ENCODE measurements at regions not wholly inside any gene's neighbourhood (a gene's known extent, or its start where the extent isn't known, plus 50 kb on each side); places are given as distances from the start of the nearest gene placed in this dataset.
"Not testable (repeated sequence)": the region's sequence is repeated elsewhere in the genome, so short reads cannot be mapped to it uniquely, and the experiment has no call there.

DNA sequence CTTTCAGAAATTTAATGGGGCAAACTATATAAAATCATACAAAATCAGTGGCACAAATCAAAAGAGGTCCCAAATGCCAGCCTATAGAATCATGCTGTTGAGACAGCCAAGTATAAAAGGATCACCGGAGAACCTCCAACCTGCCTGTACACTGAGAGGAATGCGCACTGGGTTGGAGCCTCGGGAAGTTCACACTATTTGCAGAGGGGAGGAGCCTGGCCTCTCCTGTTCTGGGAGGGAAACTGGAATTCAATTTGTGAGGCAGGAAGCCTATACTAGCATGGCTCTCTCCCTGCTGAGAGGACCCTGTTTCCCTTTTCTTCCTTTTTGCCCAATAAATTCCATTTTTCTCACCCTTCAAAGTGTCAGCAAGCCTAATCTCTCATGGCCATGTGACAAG lies 406.0 kb downstream of the HINT1 start:
- H3K4me3 Mint-ChIP-seq = no peak overlapping the region
- H3K9me3 Mint-ChIP-seq = no peaks in the 10 kb centered on the region
- DNase-seq (no peak), ATAC-seq (replicated peaks) (no peak)
- no peak overlapping the region for H3K27ac Mint-ChIP-seq
- H3K4me1 Mint-ChIP-seq (ENCODE audit: low read depth in 2 of 2) = no peaks in the 10 kb centered on the region
- no peaks in the 10 kb centered on the region for H3K36me3 Mint-ChIP-seq (ENCODE audit: insufficient read depth)
- H3K27me3 Mint-ChIP-seq = no peaks in the 10 kb centered on the region

- no peak for DNase-seq
- Mint-ChIP-seq H3K36me3 (ENCODE audit: insufficient read depth) (no peaks in the 10 kb centered on the region), H3K4me3 (no peak overlapping the region), H3K4me1 (ENCODE audit: low read depth in 2 of 2) (no peaks in the 10 kb centered on the region), H3K9me3 (no peaks in the 10 kb centered on the region), H3K27me3 (peaks cover 14 to 26% of the 10 kb centered on the region in 2 donors), H3K27ac (no peak overlapping the region)
- no peak for ATAC-seq (replicated peaks)
Observed at GRCh38 chr5:130747556-130747955, 417.5 kb downstream of the HINT1 start.

DNA sequence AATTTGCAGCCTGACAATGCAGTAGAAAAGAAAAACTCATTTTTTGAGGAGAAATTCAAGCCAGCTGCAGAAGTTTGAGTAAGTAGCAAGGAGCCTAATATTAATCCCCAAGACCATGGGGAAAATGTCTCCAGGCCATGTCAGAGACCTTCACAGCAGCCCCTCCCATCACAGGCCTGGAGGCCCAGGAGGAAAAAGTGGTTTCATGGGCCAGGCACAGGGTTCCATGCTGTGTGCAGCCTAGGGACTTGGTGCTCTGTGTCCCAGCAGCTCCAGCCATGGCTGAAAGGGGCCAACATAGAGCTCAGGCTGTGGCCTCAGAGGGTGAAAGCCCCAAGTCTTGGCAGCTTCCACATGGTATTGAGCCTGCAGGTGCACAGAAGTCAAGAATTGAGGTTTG lies 418.4 kb downstream of the HINT1 start:
- not testable (repeated sequence) for H3K4me3 Mint-ChIP-seq; DNase-seq; H3K27ac Mint-ChIP-seq; ATAC-seq (replicated peaks); H3K36me3 Mint-ChIP-seq (ENCODE audit: insufficient read depth); H3K9me3 Mint-ChIP-seq; H3K4me1 Mint-ChIP-seq (ENCODE audit: low read depth in 2 of 2)
- H3K27me3 Mint-ChIP-seq = peaks cover 14 to 26% of the 10 kb centered on the region in 2 donors

DNA sequence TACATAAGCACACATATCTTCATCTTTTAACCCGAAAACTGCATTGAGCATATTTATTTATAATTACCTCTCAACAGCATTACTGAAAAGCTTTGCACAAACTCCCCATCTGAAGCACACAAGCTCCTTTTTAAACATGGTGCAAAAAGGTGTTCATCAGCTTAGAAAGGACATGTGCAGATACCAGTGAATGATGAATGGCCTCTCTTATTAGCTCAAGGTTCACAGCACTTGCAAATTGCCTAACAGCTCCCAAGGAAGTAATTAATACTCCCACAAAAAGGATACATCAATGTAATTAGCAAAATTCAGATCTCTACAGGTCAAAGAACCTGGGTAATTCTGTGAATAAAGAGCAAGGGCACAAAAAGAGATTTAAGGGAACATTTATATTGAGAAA lies 422.0 kb downstream of the HINT1 start:
- ATAC-seq (replicated peaks) (no peak), DNase-seq (no peak)
- Mint-ChIP-seq H3K36me3 (ENCODE audit: insufficient read depth) (no peaks in the 10 kb centered on the region), H3K4me1 (ENCODE audit: low read depth in 2 of 2) (no peaks in the 10 kb centered on the region), H3K27me3 (peaks cover 14 to 26% of the 10 kb centered on the region in 2 donors), H3K9me3 (no peaks in the 10 kb centered on the region), H3K27ac (no peak overlapping the region), H3K4me3 (no peak overlapping the region)

GRCh38 chr5:130740047-130740569 lies 424.9 kb downstream of the HINT1 start:
- H3K36me3 Mint-ChIP-seq (ENCODE audit: insufficient read depth) = no peaks in the 10 kb centered on the region
- H3K27me3 Mint-ChIP-seq = peaks cover 0 to 1% of the 10 kb centered on the region in 2 donors
- no peak for DNase-seq

GRCh38 chr5:130731839-130732238 lies 433.2 kb downstream of the HINT1 start:
- Mint-ChIP-seq H3K4me3 (no peak overlapping the region), H3K27me3 (peaks cover 0 to under 1% of the 10 kb centered on the region in 2 donors), H3K36me3 (ENCODE audit: insufficient read depth) (no peaks in the 10 kb centered on the region), H3K4me1 (ENCODE audit: low read depth in 2 of 2) (no peaks in the 10 kb centered on the region), H3K9me3 (peaks cover 0 to 2% of the 10 kb centered on the region in 2 donors), H3K27ac (no peak overlapping the region)
- ATAC-seq (replicated peaks) = no peak
- DNase-seq = no peak

More at GRCh38 chr5:130740047-130740569, 424.9 kb downstream of the HINT1 start:
- ATAC-seq (replicated peaks) = no peak
- H3K4me3 Mint-ChIP-seq = no peak overlapping the region
- no peak overlapping the region for H3K27ac Mint-ChIP-seq
- no peaks in the 10 kb centered on the region for H3K9me3 Mint-ChIP-seq
- H3K4me1 Mint-ChIP-seq (ENCODE audit: low read depth in 2 of 2) = no peaks in the 10 kb centered on the region

DNA sequence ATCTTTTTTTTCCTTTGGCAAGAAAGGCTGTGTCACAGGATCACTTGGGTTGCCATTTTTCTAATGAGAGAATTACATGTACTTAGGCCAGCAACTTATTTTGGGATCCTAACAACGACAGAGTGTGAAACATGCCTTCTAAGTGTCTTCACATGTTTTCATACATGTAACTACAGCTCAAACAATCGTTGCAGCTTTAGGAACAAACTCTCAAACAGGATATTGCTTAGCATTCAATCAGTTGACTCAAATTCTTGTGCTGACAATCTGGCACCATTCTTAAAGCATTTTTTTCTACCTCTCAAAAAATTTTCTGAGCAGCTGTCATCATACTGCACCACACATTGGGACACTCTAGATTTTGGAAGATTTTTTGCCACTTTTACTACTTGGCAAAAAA lies 435.5 kb downstream of the HINT1 start:
- Mint-ChIP-seq H3K36me3 (ENCODE audit: insufficient read depth) (no peaks in the 10 kb centered on the region), H3K4me1 (ENCODE audit: low read depth in 2 of 2) (no peaks in the 10 kb centered on the region)
- no peak for ATAC-seq (replicated peaks)

DNA sequence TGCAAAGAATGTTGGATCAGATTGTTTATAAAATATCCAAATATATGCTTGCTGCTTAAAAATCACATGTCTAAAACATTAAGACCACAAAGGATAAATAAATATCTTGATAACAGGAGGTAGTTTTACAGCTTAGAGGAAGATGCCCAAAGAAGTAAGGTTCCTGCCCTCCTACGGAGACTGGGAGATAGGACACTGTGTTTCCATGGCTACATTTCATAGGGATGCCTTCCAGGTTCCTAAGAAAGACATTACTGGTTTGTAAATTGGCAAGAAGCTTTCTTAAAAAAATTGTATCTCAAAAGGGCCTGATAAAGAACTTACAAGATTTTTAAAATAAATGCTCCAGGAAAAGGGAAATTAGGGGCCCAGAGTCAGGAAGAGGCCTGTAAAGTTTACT lies 437.2 kb downstream of the HINT1 start:
- DNase-seq = no peak
- Mint-ChIP-seq H3K9me3 (peaks cover 0 to 2% of the 10 kb centered on the region in 2 donors), H3K27me3 (peaks cover 6 to 7% of the 10 kb centered on the region in 2 donors), H3K4me1 (ENCODE audit: low read depth in 2 of 2) (no peaks in the 10 kb centered on the region), H3K27ac (no peak overlapping the region), H3K36me3 (ENCODE audit: insufficient read depth) (no peaks in the 10 kb centered on the region), H3K4me3 (no peak overlapping the region)
- no peak for ATAC-seq (replicated peaks)

More for the DNA sequence above, 435.5 kb downstream of the HINT1 start:
- peaks cover 0 to 6% of the 10 kb centered on the region in 2 donors for H3K27me3 Mint-ChIP-seq
- peaks cover 0 to 2% of the 10 kb centered on the region in 2 donors for H3K9me3 Mint-ChIP-seq
- H3K27ac Mint-ChIP-seq = no peak overlapping the region
- H3K4me3 Mint-ChIP-seq = no peak overlapping the region
- DNase-seq = no peak

DNA sequence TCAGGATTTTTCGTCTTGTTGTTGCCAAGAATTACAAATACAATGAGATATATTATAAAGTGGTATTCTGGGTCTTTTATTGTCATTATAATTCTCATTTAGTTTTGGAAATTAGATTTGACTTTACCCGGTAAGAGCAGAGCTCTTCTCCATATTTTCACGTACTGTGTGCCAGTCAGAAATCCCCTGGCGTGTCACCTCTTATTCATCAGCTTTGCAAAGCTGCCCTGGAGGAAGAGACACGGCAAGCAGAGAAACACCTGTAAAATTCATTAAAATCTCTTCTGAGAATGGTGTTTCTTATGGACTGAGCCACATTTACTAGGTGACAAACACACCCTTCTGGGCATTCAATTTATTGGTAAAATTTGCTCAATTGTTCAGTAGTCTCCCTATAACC lies 440.4 kb downstream of the HINT1 start:
- Mint-ChIP-seq H3K9me3 (no peaks in the 10 kb centered on the region), H3K27me3 (peaks cover 6 to 7% of the 10 kb centered on the region in 2 donors), H3K4me3 (no peak overlapping the region), H3K4me1 (ENCODE audit: low read depth in 2 of 2) (no peaks in the 10 kb centered on the region), H3K27ac (no peak overlapping the region), H3K36me3 (ENCODE audit: insufficient read depth) (no peaks in the 10 kb centered on the region)
- no peak for ATAC-seq (replicated peaks)
- DNase-seq = no peak

GRCh38 chr5:130720355-130720754 lies 444.7 kb downstream of the HINT1 start:
- DNase-seq (no peak), ATAC-seq (replicated peaks) (no peak)
- H3K36me3 Mint-ChIP-seq (ENCODE audit: insufficient read depth) = no peaks in the 10 kb centered on the region
- H3K27me3 Mint-ChIP-seq = peaks cover 25 to 29% of the 10 kb centered on the region in 2 donors
- H3K4me3 Mint-ChIP-seq = no peak overlapping the region
- H3K9me3 Mint-ChIP-seq = no peaks in the 10 kb centered on the region
- no peaks in the 10 kb centered on the region for H3K4me1 Mint-ChIP-seq (ENCODE audit: low read depth in 2 of 2)
- H3K27ac Mint-ChIP-seq = no peak overlapping the region

DNA sequence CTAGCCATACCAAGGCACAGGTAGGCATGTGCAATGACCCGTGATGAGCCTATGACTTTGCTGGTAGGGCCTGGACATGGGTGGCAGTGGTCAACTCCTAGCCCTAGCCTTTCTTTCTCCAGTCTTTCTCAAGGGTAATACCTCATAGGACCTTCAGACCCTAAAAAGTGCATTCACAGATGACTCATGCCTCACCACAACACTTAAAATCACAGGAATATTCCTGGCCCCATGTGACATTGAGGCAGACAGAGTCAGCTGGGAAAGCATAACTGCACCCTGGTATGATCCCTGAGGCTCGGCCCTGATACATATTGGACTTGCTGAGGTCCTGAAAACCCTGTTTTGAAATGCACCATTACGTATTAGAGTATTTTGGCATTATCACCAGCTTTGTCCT lies 449.5 kb downstream of the HINT1 start:
- Mint-ChIP-seq H3K4me3 (no peak overlapping the region), H3K9me3 (no peaks in the 10 kb centered on the region), H3K27ac (no peak overlapping the region), H3K4me1 (ENCODE audit: low read depth in 2 of 2) (no peaks in the 10 kb centered on the region), H3K36me3 (ENCODE audit: insufficient read depth) (no peaks in the 10 kb centered on the region), H3K27me3 (peaks cover 37 to 41% of the 10 kb centered on the region in 2 donors)
- ATAC-seq (replicated peaks) (no peak), DNase-seq (no peak)

- peaks cover 37 to 41% of the 10 kb centered on the region in 2 donors for H3K27me3 Mint-ChIP-seq
- H3K27ac Mint-ChIP-seq = no peak overlapping the region
- H3K4me1 Mint-ChIP-seq (ENCODE audit: low read depth in 2 of 2) = no peaks in the 10 kb centered on the region
- no peaks in the 10 kb centered on the region for H3K9me3 Mint-ChIP-seq
- no peak for ATAC-seq (replicated peaks)
- no peak for DNase-seq
- H3K36me3 Mint-ChIP-seq (ENCODE audit: insufficient read depth) = no peaks in the 10 kb centered on the region
- no peak overlapping the region for H3K4me3 Mint-ChIP-seq
Observed at GRCh38 chr5:130714200-130714599, 450.9 kb downstream of the HINT1 start.

DNA sequence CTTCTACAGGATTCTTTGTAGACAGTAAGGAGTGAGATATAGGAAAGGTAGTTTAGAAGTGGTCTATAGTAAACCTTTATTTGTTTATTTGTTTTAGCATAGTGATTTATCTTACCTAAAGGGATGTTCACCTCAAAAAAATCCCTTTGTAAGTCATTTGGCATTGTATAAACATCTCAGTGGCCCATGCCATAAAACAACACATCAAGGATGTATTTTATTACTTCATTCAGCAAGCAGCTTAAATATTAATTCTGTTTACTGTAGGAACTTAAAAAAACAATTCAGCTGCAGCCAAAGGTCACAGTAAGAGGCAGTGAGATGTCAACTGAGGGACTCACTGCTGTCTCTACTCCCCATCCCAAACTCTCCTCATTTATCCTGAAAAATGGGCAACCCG lies 452.7 kb downstream of the HINT1 start:
- Mint-ChIP-seq H3K36me3 (ENCODE audit: insufficient read depth) (no peaks in the 10 kb centered on the region), H3K4me3 (no peak overlapping the region), H3K27me3 (peaks cover 31 to 35% of the 10 kb centered on the region in 2 donors), H3K4me1 (ENCODE audit: low read depth in 2 of 2) (no peaks in the 10 kb centered on the region), H3K27ac (no peak overlapping the region), H3K9me3 (no peaks in the 10 kb centered on the region)
- DNase-seq (no peak), ATAC-seq (replicated peaks) (no peak)

- ATAC-seq (replicated peaks) (no peak), DNase-seq (no peak)
- H3K27me3 Mint-ChIP-seq = peaks cover 17 to 18% of the 10 kb centered on the region in 2 donors
- H3K27ac Mint-ChIP-seq = no peak overlapping the region
- H3K4me3 Mint-ChIP-seq = no peak overlapping the region
- H3K9me3 Mint-ChIP-seq = no peaks in the 10 kb centered on the region
- no peaks in the 10 kb centered on the region for H3K4me1 Mint-ChIP-seq (ENCODE audit: low read depth in 2 of 2)
- H3K36me3 Mint-ChIP-seq (ENCODE audit: insufficient read depth) = no peaks in the 10 kb centered on the region
Observed at GRCh38 chr5:130710596-130710995, 454.5 kb downstream of the HINT1 start.

DNA sequence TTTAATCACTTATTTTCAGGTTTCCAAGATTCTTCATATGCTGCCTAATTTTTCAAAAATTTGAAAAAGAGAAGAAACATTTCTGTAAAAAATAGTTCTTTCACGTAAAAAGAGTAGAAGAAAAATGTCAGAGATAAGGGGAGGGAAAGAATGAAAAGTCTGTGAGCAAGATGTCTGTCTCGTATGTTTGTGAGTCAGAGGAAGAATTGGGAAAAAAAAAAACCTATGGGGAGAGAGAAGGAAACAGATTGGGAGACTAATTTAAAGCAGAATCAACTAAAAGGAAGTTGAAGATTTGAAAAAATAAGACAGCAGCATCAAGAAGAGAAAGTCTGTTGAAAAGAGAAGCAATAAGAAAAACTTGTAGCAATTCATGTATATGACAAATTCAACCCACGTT lies 456.3 kb downstream of the HINT1 start:
- ATAC-seq (replicated peaks) (no peak), DNase-seq (no peak)
- Mint-ChIP-seq H3K4me3 (no peak overlapping the region), H3K9me3 (no peaks in the 10 kb centered on the region), H3K4me1 (ENCODE audit: low read depth in 2 of 2) (no peaks in the 10 kb centered on the region), H3K27ac (peak overlapping the region in 1 of 2 donors; percentile 10), H3K27me3 (peaks cover 0 to 6% of the 10 kb centered on the region in 2 donors), H3K36me3 (ENCODE audit: insufficient read depth) (no peaks in the 10 kb centered on the region)
